HEK293 (cell line): ENCODE measurements at regions not wholly inside any gene's neighbourhood (a gene's known extent, or its start where the extent isn't known, plus 50 kb on each side); places are given as distances from the start of the nearest gene placed in this dataset.

ENCODE experiments used
- CTCF ChIA-PET: fragments of 350-600 bp; formaldehyde crosslinking; extraction: SDS; loops from one replicate; lab custom pipeline; 2021; ENCODE audit warnings: antibody characterized with exemption; lab: Yijun Ruan, JAX
- POLR2A ChIA-PET: fragments of 300-600 bp; formaldehyde crosslinking; extraction: SDS; loops from one replicate; lab custom pipeline; 2020; ENCODE audit warnings: antibody characterized with exemption, inconsistent platforms; lab: Yijun Ruan, JAX
- H3K27ac ChIP-seq: fragments of 200-500 bp; sonication (Bioruptor generic); 2 replicates; pipeline ENCODE4 v1.5.1; 2014; ENCODE audit warnings: low read depth, low read length, control low read depth, inconsistent platforms; ENCODE audit errors: extremely low read depth
- H3K36me3 ChIP-seq, 2 experiments: fragments of 200-500 bp in 1 of 2; sonication (Bioruptor generic) in 1 of 2; 1 replicate in 1 of 2; 2 replicates in 1 of 2; pipeline ENCODE4 v1.5.1; 2014 to 2017; ENCODE audit warnings: inconsistent platforms in 2 of 2, low read length in 2 of 2; ENCODE audit not compliant: control insufficient read depth in 2 of 2, insufficient read depth in 1 of 2
- H3K4me1 ChIP-seq: fragments of 200-500 bp; sonication (Bioruptor generic); 2 replicates; pipeline ENCODE4 v1.5.1; 2014; ENCODE audit warnings: mild to moderate bottlenecking, low read length, inconsistent platforms; ENCODE audit not compliant: control insufficient read depth, insufficient read depth
- H3K4me3 ChIP-seq: 2 replicates; pipeline ENCODE4 v1.5.1; 2011; ENCODE audit warnings: low read depth, mild to moderate bottlenecking, control low read depth, low read length, moderate library complexity
- H3K9me3 ChIP-seq: fragments of 200-500 bp; sonication (Bioruptor generic); 2 replicates; pipeline ENCODE4 v1.5.1; 2014; ENCODE audit warnings: low read depth, low read length, inconsistent platforms; ENCODE audit not compliant: control insufficient read depth, insufficient read depth
- BCL6B ChIP-seq: fragments of 450-650 bp; formaldehyde crosslinking; IDR thresholded peaks from 2 replicates; pipeline ENCODE4 v1.5.1; 2017; ENCODE audit warnings: missing biosample characterization, missing genetic modification characterization
- CTCF ChIP-seq: fragments of 450-650 bp; formaldehyde crosslinking; IDR thresholded peaks from 2 replicates; pipeline ENCODE4 v1.5.1; 2016; ENCODE audit warnings: missing biosample characterization, missing genetic modification characterization
- IKZF3 ChIP-seq: fragments of 450-650 bp; IDR thresholded peaks from 2 replicates; pipeline ENCODE4 v1.5.0; 2018; ENCODE audit warnings: missing biosample characterization, mild to moderate bottlenecking, missing genetic modification characterization, moderate library complexity
- KLF7 ChIP-seq: fragments of 450-650 bp; formaldehyde crosslinking; IDR thresholded peaks from 2 replicates; pipeline ENCODE4 v1.5.1; 2016; ENCODE audit warnings: missing biosample characterization, missing genetic modification characterization, borderline replicate concordance
- MZF1 ChIP-seq: fragments of 450-650 bp; formaldehyde crosslinking; IDR thresholded peaks from 2 replicates; pipeline ENCODE4 v1.5.1; 2017; ENCODE audit warnings: missing biosample characterization, missing genetic modification characterization, borderline replicate concordance
- PRDM10 ChIP-seq: fragments of 450-650 bp; formaldehyde crosslinking; IDR thresholded peaks from 2 replicates; pipeline ENCODE4 v1.5.1; 2016; ENCODE audit warnings: missing biosample characterization, missing genetic modification characterization
- TRIM28 ChIP-seq: IDR thresholded peaks from 2 replicates; pipeline ENCODE4 v1.6.1; 2011; ENCODE audit warnings: low read length, control low read depth, borderline replicate concordance
- WT1 ChIP-seq: fragments of 450-650 bp; formaldehyde crosslinking; IDR thresholded peaks from 2 replicates; pipeline ENCODE4 v1.5.1; 2016; ENCODE audit warnings: missing biosample characterization, missing genetic modification characterization
- ZBTB44 ChIP-seq: fragments of 450-650 bp; IDR thresholded peaks from 2 replicates; pipeline ENCODE4 v1.5.1; 2018; ENCODE audit warnings: missing biosample characterization, mild to moderate bottlenecking, missing genetic modification characterization
- ZBTB7A ChIP-seq: fragments of 450-650 bp; formaldehyde crosslinking; IDR thresholded peaks from 2 replicates; pipeline ENCODE4 v1.5.1; 2016; ENCODE audit warnings: low read depth, missing biosample characterization, missing genetic modification characterization
- ZFP3 ChIP-seq: fragments of 450-650 bp; formaldehyde crosslinking; IDR thresholded peaks from 2 replicates; pipeline ENCODE4 v1.5.1; 2016; ENCODE audit warnings: low read depth, missing biosample characterization, missing genetic modification characterization
- ZFP69B ChIP-seq: fragments of 450-650 bp; formaldehyde crosslinking; IDR thresholded peaks from 2 replicates; pipeline ENCODE4 v1.5.1; 2016; ENCODE audit warnings: missing biosample characterization, missing genetic modification characterization
- ZNF121 ChIP-seq: fragments of 450-650 bp; formaldehyde crosslinking; IDR thresholded peaks from 2 replicates; pipeline ENCODE4 v1.5.1; 2016; ENCODE audit warnings: missing biosample characterization, missing genetic modification characterization
- ZNF2 ChIP-seq: fragments of 450-650 bp; formaldehyde crosslinking; IDR thresholded peaks from 2 replicates; pipeline ENCODE4 v1.5.1; 2016; ENCODE audit warnings: missing biosample characterization, missing genetic modification characterization
- ZNF26 ChIP-seq: fragments of 450-650 bp; formaldehyde crosslinking; IDR thresholded peaks from 2 replicates; pipeline ENCODE4 v1.5.1; 2016; ENCODE audit warnings: missing biosample characterization, missing genetic modification characterization
- ZNF280C ChIP-seq: fragments of 450-650 bp; formaldehyde crosslinking; IDR thresholded peaks from 2 replicates; pipeline ENCODE4 v1.5.1; 2016; ENCODE audit warnings: missing biosample characterization, missing genetic modification characterization
- ZNF48 ChIP-seq: fragments of 450-650 bp; formaldehyde crosslinking; IDR thresholded peaks from 2 replicates; pipeline ENCODE4 v1.5.1; 2016; ENCODE audit warnings: missing biosample characterization, missing genetic modification characterization
- ZNF530 ChIP-seq: fragments of 450-650 bp; formaldehyde crosslinking; IDR thresholded peaks from 2 replicates; pipeline ENCODE4 v1.5.1; 2016; ENCODE audit warnings: low read depth, missing biosample characterization, missing genetic modification characterization
- ZNF585B ChIP-seq: fragments of 450-650 bp; formaldehyde crosslinking; IDR thresholded peaks from 2 replicates; pipeline ENCODE4 v1.5.1; 2016; ENCODE audit warnings: missing biosample characterization, missing genetic modification characterization
- ZNF654 ChIP-seq: fragments of 450-650 bp; formaldehyde crosslinking; IDR thresholded peaks from 2 replicates; pipeline ENCODE4 v1.5.1; 2016; ENCODE audit warnings: low read depth, missing biosample characterization, missing genetic modification characterization
- ZNF701 ChIP-seq: fragments of 450-650 bp; formaldehyde crosslinking; IDR thresholded peaks from 2 replicates; pipeline ENCODE4 v1.5.1; 2016; ENCODE audit warnings: missing biosample characterization, missing genetic modification characterization
- ZNF837 ChIP-seq: fragments of 450-650 bp; formaldehyde crosslinking; IDR thresholded peaks from 2 replicates; pipeline ENCODE4 v1.5.1; 2016; ENCODE audit warnings: missing biosample characterization, missing genetic modification characterization
- ZXDB ChIP-seq: fragments of 450-650 bp; formaldehyde crosslinking; IDR thresholded peaks from 2 replicates; pipeline ENCODE4 v1.5.1; 2016; ENCODE audit warnings: missing biosample characterization, missing genetic modification characterization

GRCh38 chr5:89279391-89280036 lies 396.5 kb upstream of the MEF2C start (continued):
- TF ChIP-seq ZNF280C (tag by site-specific recombination) (no peak), KLF7 (no peak), WT1 (tag by site-specific recombination) (no peak), BCL6B (tag by site-specific recombination) (no peak), TRIM28 (no peak), ZBTB7A (tag by site-specific recombination) (no peak)

GRCh38 chr5:89277816-89278215 lies 394.8 kb upstream of the MEF2C start:
- H3K4me1 ChIP-seq = peaks cover 3% of the 10 kb centered on the region; the same call in 1 of the 2 replicates
- CTCF ChIA-PET = interaction anchor here (0.5 kb wide), 1 partner anchor 642 kb away, joined by 3 read pairs; no protein-coding TSS in a partner anchor
- TF ChIP-seq ZNF26 (tag by site-specific recombination) = no peak
- TF ChIP-seq ZNF121 (tag by site-specific recombination) = no peak
- no peak for TF ChIP-seq IKZF3 (tag by site-specific recombination)
- TF ChIP-seq ZNF530 (tag by site-specific recombination) = no peak
- TF ChIP-seq ZNF701 = no peak
- TF ChIP-seq MZF1 (tag by site-specific recombination) = no peak
- no peak for TF ChIP-seq ZNF654 (tag by site-specific recombination)
- TF ChIP-seq ZBTB44 = no peak
- no peak for TF ChIP-seq ZNF837 (tag by site-specific recombination)
- TF ChIP-seq PRDM10 = no peak
- no peak for TF ChIP-seq ZXDB
- no peak for TF ChIP-seq ZNF48
- no peak for TF ChIP-seq BCL6B (tag by site-specific recombination)
- TF ChIP-seq ZFP3 = no peak
- TF ChIP-seq ZNF2 = no peak
- no peak for TF ChIP-seq ZFP69B (tag by site-specific recombination)
- TF ChIP-seq ZNF585B = no peak
- no peak for TF ChIP-seq CTCF (tag by site-specific recombination)
- TF ChIP-seq, all 188 proteins: peak for 0
- POLR2A ChIA-PET = no interaction called here
- Histone ChIP-seq H3K36me3 (no peaks in the 10 kb centered on the region), H3K9me3 (no peaks in the 10 kb centered on the region), H3K27ac (no peak overlapping the region), H3K4me3 (no peak overlapping the region)
